Omental fat pad (tissue), 3 donors: ENCODE measurements at regions not wholly inside any gene's neighbourhood (a gene's known extent, or its start where the extent isn't known, plus 50 kb on each side); places are given as distances from the start of the nearest gene placed in this dataset.

Experiments used
- ATAC-seq: fragments of 150-250 bp; one replicate; pipeline ENCODE4 v1.9.1; 2016; ENCODE audit warnings: mild to moderate bottlenecking, moderate library complexity; ENCODE audit not compliant: low FRiP score
- DNase-seq: peaks from one replicate; pipeline ENCODE4 v3.0.0-alpha.2; 2019; ENCODE audit warnings: low spot score
- TF ChIP-seq, protein P1 (sequence below), 3 donors: fragments of 450-650 bp; IDR thresholded peaks; one replicate each; pipeline ENCODE4 v1.5.1; 2016 to 2017; ENCODE audit warnings: antibody characterized with exemption in 3 of 3, mild to moderate bottlenecking in 3 of 3, moderate library complexity in 2 of 3

DNA sequence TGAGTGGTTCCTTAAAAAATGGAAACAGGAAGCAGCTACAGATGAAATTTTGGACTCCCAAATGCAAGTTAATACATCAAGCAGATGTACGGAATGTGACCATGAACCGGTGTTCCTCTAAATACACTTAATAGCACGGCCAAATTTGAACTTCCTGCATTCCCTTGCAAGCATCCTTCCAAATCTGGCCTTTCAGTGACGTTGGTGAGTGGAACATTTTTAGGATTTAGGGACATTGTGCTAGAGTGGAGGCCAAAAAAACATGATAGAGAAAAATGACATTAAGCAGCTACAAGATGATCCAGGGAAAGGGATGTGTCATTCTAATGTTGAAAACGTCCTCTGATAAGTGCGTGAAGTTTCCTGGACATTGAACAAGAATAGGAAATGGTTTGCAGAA is 62.1 kb downstream of the CTAGE1 start:
- TF ChIP-seq, protein P1, sequence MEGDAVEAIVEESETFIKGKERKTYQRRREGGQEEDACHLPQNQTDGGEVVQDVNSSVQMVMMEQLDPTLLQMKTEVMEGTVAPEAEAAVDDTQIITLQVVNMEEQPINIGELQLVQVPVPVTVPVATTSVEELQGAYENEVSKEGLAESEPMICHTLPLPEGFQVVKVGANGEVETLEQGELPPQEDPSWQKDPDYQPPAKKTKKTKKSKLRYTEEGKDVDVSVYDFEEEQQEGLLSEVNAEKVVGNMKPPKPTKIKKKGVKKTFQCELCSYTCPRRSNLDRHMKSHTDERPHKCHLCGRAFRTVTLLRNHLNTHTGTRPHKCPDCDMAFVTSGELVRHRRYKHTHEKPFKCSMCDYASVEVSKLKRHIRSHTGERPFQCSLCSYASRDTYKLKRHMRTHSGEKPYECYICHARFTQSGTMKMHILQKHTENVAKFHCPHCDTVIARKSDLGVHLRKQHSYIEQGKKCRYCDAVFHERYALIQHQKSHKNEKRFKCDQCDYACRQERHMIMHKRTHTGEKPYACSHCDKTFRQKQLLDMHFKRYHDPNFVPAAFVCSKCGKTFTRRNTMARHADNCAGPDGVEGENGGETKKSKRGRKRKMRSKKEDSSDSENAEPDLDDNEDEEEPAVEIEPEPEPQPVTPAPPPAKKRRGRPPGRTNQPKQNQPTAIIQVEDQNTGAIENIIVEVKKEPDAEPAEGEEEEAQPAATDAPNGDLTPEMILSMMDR (IDR thresholded peaks at IDR 0.05), result no peak
- DNase-seq (no peak), ATAC-seq (no peak)

DNA sequence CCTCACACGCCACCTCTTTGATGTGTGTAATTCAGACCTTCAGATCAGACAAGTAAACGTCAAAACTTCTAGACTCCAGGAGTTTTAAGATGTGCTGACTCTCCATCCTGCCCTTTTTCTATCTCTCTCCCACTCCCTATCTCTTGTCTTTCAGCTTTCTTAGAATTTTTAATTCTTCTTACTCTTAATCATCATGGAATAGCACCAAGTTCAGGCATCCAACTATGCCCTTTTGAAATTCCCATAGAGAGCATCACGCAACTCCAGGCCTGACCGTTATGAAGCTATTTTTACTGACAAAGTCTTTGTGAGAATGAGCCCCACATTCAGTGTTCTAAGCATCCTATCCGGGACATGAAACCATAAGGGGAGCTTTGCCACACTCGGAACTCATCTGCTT is 62.6 kb downstream of the CTAGE1 start:
- ATAC-seq (peak; percentile 68), DNase-seq (no peak)
- TF ChIP-seq, protein P1 (IDR thresholded peaks at IDR 0.05), result no peak

DNA sequence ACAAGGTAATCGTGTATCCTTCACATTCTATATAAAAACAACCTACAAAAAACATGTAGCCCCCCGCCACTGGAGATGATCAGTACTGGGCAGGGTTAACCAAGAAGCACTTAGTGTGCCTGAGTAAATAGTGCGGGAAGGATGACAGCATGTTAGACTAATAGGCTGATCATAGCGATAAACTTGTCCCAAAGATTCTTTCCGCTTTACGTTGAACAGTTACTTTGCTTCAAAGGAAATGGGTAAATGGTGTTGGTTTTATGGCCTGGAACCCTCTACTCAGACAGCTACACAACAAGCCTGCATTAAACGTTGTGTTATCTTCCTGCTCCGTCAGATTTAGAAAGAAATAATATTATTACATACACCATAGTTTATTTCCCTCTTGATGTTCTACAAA is 67.7 kb downstream of the CTAGE1 start:
- no peak for DNase-seq
- TF ChIP-seq, protein P1 (IDR thresholded peaks at IDR 0.05), result no peak
- ATAC-seq, result no peak

DNA sequence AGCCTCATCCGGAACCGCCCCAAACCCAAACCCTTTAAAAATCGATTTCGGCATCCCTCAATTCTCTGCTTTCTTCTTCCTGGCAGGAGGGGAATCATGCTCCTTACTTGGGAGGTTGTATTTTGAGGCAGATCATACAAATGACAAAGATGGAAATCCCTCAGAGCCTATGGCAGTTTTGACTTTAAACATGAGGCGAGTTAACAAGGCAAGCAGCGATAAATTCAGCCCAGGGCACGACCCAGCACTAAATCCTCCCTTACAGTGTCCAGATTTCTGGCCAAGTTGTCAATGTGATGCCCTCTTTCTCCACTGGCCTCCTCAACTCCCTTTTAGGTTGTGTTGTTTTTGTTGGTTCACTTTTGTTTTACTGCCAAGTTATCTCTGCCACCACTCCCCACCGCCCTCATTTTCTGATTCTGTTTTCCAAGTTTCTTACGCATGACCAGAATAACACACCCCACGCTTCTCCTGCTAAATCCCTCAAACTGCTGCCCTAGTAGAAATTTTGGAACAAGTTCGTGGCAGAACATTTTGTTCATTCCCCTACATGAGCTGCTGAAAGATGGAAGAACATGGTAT is 68.3 kb downstream of the CTAGE1 start:
- TF ChIP-seq, protein P1 (IDR thresholded peaks at IDR 0.05), result no peak
- peak; percentile 59 for ATAC-seq
- DNase-seq, result no peak

DNA sequence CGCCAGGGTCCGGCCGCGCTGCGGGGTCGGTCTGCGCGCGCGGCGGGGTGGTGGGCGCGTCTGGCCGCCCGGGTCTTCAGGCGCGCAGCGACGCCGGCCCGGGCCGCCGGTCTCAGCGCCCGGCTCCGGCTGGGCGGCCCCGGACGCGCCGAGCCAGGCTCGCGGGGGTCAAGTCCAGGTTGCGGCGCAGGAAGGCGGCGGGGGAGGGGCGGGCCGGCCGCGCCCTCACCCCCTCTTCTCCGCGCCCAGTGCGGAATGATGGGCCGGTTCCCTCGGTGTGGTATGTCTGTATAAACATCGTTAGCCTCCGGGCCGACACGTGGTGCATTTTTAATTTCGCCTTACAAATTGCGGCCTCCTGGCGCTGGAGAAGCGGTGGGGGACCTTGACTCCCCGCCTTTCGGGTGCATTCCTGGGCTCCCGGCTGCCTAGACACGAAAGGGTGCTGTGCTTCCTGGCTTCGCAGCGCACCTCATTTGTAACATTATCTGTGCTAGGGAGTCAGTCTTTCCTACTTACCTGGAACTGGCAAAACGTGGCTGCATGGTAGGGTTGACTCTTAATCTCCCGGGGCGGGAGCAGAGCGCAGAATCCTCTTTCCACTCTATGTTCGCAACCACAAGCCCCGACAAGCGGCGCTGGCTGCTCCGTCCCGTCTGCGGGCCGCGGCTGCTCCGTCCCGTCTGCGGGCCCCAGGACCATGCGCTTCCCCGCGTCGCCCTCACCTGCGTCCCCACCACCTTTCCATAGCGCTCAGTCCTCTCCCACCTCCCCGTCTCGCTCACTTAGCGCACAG is 69.0 kb downstream of the CTAGE1 start:
- TF ChIP-seq, protein P1 (IDR thresholded peaks at IDR 0.05), result no peak
- peak; percentile 56 for ATAC-seq
- DNase-seq, result no peak

DNA sequence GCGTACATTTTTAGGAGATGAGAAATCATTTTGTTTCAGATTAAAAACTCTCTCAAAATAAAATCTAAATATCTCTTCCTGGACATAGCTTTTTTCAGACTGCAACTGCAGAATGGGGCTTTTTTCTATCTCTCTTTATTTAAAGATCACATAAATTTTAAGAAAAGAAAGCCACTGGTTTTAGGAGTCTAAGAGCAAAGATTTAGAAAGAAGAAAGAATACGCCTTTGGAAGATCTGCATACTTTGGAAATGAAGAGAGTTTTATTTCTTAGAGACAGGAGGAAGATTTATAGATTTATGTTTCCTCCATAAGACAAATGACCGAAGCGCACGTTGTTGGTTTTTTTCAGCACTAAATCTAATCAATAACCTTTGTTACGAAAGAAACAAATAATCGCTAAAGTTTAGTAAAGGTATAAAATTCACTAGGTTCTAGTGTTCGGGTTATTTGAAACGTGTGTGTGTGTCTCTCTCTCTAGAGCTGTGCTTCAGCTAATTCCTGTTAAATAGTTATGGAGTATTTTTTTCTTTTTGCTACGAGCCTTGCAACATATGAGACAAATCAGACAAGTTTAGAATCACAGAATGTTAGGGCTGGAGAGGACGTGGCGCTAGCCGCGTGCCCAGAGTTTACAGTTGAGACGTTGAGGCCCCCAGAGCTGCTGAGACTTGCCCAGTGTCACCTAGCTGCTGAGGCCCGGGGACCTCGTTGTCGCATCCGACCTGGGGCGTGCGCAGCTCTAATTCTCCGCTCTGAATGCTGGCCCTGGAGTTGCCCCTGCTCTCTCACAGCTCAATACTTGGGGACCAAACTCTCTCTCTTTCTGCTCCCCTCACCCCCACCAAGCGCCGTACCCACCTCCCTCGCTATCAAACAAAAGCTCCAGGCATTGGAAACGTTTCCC is 69.9 kb downstream of the CTAGE1 start:
- TF ChIP-seq, protein P1 (IDR thresholded peaks at IDR 0.05), result no peak
- ATAC-seq (no peak), DNase-seq (no peak)
